Fibroblast of lung (primary cell): ENCODE measurements at regions not wholly inside any gene's neighbourhood (a gene's known extent, or its start where the extent isn't known, plus 50 kb on each side); places are given as distances from the start of the nearest gene placed in this dataset.

Experiments used
- EZH2 ChIP-seq: IDR thresholded peaks from 2 replicates; pipeline ENCODE4 v1.5.1; 2012; ENCODE audit warnings: low read length, control low read depth, mild to moderate bottlenecking; ENCODE audit errors: missing control alignments
- TF ChIP-seq, protein P1 (sequence below), 2 donors: IDR thresholded peaks in 1 of 2; conservative IDR thresholded peaks in 1 of 2; 1 replicate in 1 of 2; 2 replicates in 1 of 2; pipeline ENCODE4 v1.5.1; 2011 to 2012; ENCODE audit warnings: low read length in 2 of 2, control low read depth in 1 of 2, inconsistent platforms in 1 of 2, low read depth in 1 of 2, mild to moderate bottlenecking in 1 of 2

DNA sequence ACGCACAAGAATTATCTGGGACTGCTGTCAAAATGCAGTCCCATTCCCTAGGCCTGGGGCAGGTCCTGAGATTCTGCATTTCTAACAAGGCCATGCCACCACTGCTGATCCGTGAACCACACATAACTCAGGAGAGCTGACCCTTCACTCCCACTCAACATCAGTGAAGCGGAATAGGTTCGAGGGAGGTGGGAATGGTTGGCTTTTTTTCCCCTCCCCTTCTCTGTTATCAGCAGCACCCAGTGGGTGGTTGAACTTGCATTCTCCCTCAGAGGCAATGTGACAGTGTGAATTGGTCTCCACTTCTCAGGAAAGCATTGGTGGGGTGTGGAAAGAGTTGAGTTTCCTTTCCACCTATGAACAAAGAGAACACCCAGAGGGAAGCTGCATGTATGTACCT, 344.3 kb downstream of the GADD45G start:
- TF ChIP-seq, protein P1, sequence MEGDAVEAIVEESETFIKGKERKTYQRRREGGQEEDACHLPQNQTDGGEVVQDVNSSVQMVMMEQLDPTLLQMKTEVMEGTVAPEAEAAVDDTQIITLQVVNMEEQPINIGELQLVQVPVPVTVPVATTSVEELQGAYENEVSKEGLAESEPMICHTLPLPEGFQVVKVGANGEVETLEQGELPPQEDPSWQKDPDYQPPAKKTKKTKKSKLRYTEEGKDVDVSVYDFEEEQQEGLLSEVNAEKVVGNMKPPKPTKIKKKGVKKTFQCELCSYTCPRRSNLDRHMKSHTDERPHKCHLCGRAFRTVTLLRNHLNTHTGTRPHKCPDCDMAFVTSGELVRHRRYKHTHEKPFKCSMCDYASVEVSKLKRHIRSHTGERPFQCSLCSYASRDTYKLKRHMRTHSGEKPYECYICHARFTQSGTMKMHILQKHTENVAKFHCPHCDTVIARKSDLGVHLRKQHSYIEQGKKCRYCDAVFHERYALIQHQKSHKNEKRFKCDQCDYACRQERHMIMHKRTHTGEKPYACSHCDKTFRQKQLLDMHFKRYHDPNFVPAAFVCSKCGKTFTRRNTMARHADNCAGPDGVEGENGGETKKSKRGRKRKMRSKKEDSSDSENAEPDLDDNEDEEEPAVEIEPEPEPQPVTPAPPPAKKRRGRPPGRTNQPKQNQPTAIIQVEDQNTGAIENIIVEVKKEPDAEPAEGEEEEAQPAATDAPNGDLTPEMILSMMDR (conservative IDR thresholded peaks at IDR 0.05 in 1 of 2, IDR thresholded peaks at IDR 0.05 in 1 of 2; ENCODE audit: low read depth in 1 of 2, low read length in 2 of 2) = no peak
- TF ChIP-seq EZH2 = no peak
